Tibial nerve (tissue), 4 donors: ENCODE measurements at regions not wholly inside any gene's neighbourhood (a gene's known extent, or its start where the extent isn't known, plus 50 kb on each side); places are given as distances from the start of the nearest gene placed in this dataset.

Experiments
- EP300 ChIP-seq, 2 donors: sonication (generic); formaldehyde crosslinking; IDR thresholded peaks; one replicate each; pipeline ENCODE4 v1.6.1; 2017; ENCODE audit warnings: antibody characterized with exemption in 2 of 2, mild to moderate bottlenecking in 1 of 2
- TF ChIP-seq, protein P1 (sequence below), 5 experiments: fragments of 200-600 bp in 3 of 5; fragments of 450-650 bp in 2 of 5; sonication (generic) in 3 of 5; IDR thresholded peaks; one replicate each; pipeline ENCODE4 v1.5.1; 2016 to 2019; ENCODE audit warnings: antibody characterized with exemption in 5 of 5, mild to moderate bottlenecking in 3 of 5, moderate library complexity in 2 of 5

DNA sequence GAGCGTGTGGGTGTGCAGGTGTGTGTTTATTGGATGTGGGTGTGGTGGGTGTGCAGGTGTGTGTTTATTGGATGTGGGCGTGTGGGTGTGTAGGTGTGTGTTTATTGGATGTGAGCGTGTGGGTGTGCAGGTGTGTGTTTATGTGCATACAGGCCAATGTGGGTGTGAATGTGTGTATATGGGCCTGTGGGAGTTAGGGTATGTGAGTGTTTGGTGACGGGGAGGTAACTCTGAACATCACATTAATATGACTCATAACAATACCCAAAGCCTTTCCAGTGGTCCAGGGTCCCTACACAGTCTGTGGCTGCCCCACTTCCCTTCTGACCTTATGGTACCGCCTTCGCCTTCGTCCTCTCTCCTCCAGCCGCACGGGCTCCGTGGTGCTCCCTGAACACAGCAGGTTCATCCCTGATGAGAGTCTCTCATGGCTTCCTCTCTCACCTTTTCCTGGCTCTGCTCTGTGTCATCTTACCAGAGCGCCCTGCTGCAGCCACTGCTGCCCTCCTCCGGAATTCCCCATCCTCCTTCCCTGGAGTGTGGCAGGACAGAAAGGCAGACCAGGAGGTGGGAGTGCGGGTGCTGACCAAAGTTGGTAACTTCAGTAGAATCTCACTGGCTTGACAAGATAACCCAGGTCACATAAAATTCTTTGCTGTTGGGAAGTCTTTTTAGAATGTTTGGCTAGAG, 80.0 kb downstream of the SLC2A10 start:
- TF ChIP-seq, protein P1, sequence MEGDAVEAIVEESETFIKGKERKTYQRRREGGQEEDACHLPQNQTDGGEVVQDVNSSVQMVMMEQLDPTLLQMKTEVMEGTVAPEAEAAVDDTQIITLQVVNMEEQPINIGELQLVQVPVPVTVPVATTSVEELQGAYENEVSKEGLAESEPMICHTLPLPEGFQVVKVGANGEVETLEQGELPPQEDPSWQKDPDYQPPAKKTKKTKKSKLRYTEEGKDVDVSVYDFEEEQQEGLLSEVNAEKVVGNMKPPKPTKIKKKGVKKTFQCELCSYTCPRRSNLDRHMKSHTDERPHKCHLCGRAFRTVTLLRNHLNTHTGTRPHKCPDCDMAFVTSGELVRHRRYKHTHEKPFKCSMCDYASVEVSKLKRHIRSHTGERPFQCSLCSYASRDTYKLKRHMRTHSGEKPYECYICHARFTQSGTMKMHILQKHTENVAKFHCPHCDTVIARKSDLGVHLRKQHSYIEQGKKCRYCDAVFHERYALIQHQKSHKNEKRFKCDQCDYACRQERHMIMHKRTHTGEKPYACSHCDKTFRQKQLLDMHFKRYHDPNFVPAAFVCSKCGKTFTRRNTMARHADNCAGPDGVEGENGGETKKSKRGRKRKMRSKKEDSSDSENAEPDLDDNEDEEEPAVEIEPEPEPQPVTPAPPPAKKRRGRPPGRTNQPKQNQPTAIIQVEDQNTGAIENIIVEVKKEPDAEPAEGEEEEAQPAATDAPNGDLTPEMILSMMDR (IDR thresholded peaks at IDR 0.05), result no peak
- no peak for TF ChIP-seq EP300 (IDR thresholded peaks at IDR 0.05)
